ENCODE measurements at regions not wholly inside any gene's neighbourhood (a gene's known extent, or its start where the extent isn't known, plus 50 kb on each side); places are given as distances from the start of the nearest gene placed in this dataset.
"Not testable (repeated sequence)": the region's sequence is repeated elsewhere in the genome, so short reads cannot be mapped to it uniquely, and the experiment has no call there.

DNA sequence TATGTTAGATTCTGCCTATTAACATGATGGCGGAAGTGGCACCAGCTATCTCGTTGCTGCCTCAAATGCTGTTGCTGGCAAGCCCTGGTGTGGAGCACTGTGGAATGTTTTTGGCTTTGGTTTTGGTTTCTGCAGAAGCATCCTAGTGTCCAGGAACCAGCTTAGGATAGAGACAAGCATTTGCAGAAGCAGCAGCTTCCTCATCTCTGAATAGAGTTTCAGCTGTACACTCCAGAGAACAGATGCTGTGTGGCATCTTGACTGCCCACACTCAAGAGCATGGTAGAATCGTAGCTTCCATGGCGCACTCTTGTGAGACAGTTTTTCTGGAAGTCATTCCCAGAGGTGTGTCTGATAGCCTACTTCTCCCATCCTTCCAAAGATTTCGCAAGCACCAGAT is 145.3 kb upstream of the RXFP2 start:
- no peak for DNase-seq (ENCODE audit: low read depth)
- Histone ChIP-seq H3K4me3 (ENCODE audit: low read depth, low read length) (no peak overlapping the region), H3K36me3 (ENCODE audit: control insufficient read depth, insufficient read depth, low read length) (no peaks in the 10 kb centered on the region), H3K27me3 (ENCODE audit: control insufficient read depth, insufficient read depth, low read length) (no peaks in the 10 kb centered on the region)
- TF ChIP-seq, protein P1, sequence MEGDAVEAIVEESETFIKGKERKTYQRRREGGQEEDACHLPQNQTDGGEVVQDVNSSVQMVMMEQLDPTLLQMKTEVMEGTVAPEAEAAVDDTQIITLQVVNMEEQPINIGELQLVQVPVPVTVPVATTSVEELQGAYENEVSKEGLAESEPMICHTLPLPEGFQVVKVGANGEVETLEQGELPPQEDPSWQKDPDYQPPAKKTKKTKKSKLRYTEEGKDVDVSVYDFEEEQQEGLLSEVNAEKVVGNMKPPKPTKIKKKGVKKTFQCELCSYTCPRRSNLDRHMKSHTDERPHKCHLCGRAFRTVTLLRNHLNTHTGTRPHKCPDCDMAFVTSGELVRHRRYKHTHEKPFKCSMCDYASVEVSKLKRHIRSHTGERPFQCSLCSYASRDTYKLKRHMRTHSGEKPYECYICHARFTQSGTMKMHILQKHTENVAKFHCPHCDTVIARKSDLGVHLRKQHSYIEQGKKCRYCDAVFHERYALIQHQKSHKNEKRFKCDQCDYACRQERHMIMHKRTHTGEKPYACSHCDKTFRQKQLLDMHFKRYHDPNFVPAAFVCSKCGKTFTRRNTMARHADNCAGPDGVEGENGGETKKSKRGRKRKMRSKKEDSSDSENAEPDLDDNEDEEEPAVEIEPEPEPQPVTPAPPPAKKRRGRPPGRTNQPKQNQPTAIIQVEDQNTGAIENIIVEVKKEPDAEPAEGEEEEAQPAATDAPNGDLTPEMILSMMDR (IDR thresholded peaks at IDR 0.05; ENCODE audit: insufficient read depth, low read length, severe bottlenecking), result no peak
- no peak for FAIRE-seq

DNA sequence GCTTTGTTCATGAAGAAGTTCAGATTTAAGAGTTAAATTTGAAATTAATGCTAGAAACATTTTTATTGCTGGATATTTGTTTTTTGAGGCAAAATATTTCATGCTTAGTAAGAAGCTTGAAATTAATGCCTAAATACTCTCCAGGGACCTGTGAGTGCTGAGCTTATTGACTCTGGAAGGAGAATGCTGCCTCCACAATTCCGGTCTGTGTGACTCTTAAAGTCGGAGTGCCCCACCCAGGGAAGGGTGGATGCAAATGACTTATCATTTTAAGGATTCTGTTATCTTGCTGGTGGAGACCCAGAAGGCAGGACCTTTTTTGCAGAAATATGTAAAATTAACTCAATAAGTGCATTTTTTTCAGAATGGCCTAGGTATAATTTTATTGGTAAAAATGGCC is 143.8 kb upstream of the RXFP2 start:
- Histone ChIP-seq H3K36me3 (ENCODE audit: control insufficient read depth, insufficient read depth, low read length) (no peaks in the 10 kb centered on the region), H3K27me3 (ENCODE audit: control insufficient read depth, insufficient read depth, low read length) (no peaks in the 10 kb centered on the region), H3K4me3 (ENCODE audit: low read depth, low read length) (no peak overlapping the region)
- DNase-seq (ENCODE audit: low read depth) (no peak), FAIRE-seq (no peak)
- TF ChIP-seq, protein P1 (IDR thresholded peaks at IDR 0.05; ENCODE audit: insufficient read depth, low read length, severe bottlenecking), result no peak

DNA sequence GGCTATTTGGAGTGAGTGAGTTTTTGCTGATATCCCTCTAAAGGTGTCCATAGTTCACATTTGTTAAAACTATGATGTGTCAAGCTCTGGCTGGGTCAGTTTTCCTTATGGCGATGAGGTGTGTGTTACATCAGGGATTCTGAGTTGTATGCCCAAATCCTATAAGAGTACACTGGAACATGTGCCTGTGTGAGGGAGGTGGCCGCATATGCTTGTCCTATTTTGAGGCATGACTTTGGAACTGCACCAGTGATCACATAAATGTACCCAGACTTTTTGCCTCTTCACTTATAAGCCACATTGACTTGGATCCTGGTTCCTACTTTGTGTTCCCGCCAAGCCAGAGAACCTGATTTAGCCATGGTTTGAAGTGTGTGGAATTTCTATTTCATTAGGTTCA is 140.3 kb upstream of the RXFP2 start:
- FAIRE-seq, result peak; percentile 7
- no peaks in the 10 kb centered on the region for H3K27me3 ChIP-seq (ENCODE audit: control insufficient read depth, insufficient read depth, low read length)
- TF ChIP-seq, protein P1 (IDR thresholded peaks at IDR 0.05; ENCODE audit: insufficient read depth, low read length, severe bottlenecking), result no peak
- H3K36me3 ChIP-seq (ENCODE audit: control insufficient read depth, insufficient read depth, low read length), result no peaks in the 10 kb centered on the region
- H3K4me3 ChIP-seq (ENCODE audit: low read depth, low read length), result no peak overlapping the region
- DNase-seq (ENCODE audit: low read depth), result no peak

DNA sequence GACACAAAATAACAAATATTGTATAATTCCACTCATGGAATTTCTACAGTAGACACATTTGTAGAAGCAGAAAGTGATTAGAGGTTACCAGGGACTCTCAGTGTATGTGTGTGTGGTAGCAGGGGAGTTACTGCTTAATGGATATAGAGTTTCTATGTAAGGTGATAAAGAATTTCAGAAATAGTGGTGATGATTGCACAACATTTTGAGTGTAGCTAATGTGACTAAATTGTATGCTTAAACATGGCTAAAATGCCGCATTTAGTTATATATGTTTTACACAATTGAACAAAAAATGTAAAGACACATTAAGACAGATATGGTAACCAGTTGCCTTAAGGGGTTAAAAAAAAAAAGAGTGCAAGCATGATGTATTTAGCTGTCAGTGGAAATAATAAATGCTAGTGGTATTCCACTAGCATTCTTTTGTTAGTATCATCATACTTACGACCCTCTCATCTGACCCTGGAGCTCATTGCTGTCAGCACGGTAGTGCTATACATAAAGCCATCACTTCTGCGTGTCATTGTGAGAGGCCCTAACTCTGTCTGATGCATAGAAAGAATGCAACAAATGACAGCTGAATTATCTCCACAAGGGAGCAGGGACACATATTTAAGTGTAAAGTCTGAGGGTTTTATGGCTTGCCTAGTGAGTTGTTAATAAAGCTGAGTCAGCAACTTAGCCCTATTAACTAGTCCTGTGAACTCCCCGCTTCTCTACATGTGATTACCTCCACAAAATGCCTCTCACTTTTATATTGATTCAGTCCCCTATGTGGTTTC is 134.1 kb upstream of the RXFP2 start:
- DNase-seq (ENCODE audit: low read depth) (no peak), FAIRE-seq (no peak)
- TF ChIP-seq, protein P1 (IDR thresholded peaks at IDR 0.05; ENCODE audit: insufficient read depth, low read length, severe bottlenecking), result no peak
- H3K27me3 ChIP-seq (ENCODE audit: control insufficient read depth, insufficient read depth, low read length), result no peaks in the 10 kb centered on the region
- no peak overlapping the region for H3K4me3 ChIP-seq (ENCODE audit: low read depth, low read length)
- no peaks in the 10 kb centered on the region for H3K36me3 ChIP-seq (ENCODE audit: control insufficient read depth, insufficient read depth, low read length)

DNA sequence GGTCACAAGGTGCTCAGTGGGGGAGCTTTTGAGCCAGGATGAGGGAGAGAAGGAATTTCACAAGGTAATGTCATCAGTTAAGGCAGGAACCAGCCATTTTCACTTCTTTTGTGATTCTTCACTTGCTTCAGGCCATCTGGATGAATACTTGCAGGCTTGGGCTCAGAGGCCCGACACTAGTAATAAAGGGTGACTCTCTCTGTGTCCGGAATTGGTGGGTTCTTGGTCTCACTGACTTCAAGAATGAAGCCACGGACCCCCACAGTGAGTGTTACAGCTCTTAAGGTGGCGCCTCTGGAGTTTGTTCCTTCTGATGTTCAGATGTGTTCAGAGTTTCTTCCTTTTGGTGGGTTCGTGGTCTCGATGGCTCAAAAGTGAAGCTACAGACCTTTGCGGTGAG is 131.8 kb upstream of the RXFP2 start:
- not testable (repeated sequence) for H3K4me3 ChIP-seq (ENCODE audit: low read depth, low read length); DNase-seq (ENCODE audit: low read depth); FAIRE-seq; H3K36me3 ChIP-seq (ENCODE audit: control insufficient read depth, insufficient read depth, low read length); H3K27me3 ChIP-seq (ENCODE audit: control insufficient read depth, insufficient read depth, low read length)

DNA sequence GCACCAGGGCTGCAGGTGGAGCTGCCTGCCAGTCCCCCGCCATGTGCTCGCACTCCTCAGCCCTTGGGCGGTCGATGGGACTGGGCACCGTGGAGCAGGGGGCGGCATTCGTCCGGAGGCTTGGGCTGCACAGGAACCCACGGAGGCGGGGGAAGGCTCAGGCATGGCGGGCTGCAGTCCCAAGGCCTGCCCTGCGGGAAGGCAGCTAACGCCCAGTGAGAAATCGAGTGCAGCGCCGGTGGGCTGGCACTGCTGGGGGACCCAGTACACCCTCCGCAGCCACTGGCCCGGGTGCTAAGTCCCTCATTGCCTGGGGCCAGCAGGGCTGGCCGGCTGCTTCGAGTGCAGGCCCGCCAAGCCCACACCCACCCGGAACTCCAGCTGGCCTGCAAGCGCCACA is 130.5 kb upstream of the RXFP2 start:
- H3K36me3 ChIP-seq (ENCODE audit: control insufficient read depth, insufficient read depth, low read length); DNase-seq (ENCODE audit: low read depth); H3K27me3 ChIP-seq (ENCODE audit: control insufficient read depth, insufficient read depth, low read length); FAIRE-seq; H3K4me3 ChIP-seq (ENCODE audit: low read depth, low read length): not testable (repeated sequence)

Measured in bronchial epithelial cell (primary cell).